ENCODE measurements at regions not wholly inside any gene's neighbourhood (a gene's known extent, or its start where the extent isn't known, plus 50 kb on each side); places are given as distances from the start of the nearest gene placed in this dataset.

DNA sequence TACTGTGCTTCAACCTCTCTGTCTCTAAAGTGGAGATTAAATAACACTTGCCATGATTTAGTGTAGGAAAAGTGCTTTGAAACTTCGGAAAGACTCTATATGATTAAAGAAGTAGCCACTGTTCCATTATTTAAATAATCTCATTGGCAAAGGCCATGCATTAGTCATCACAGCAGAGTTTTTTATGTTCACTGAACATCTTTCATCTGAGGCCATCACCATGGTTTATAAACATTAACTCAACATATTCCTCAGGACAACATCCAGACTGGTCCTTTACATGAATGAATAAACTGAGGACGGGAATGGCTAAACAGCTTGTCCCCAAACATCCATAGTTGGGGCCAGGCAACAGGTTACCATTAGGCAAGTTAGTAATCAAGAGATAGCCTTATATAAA lies 124.6 kb upstream of the FRMD6 start:
- ChIA-PET CTCF (no interaction called here), POLR2A (ENCODE audit: low non-redundant PET) (no interaction called here)
- no peak for TF ChIP-seq CTCF (conservative IDR thresholded peaks at IDR 0.05; ENCODE audit: low read depth, low read length)
- no peak for TF ChIP-seq EZH2 (IDR thresholded peaks at IDR 0.05; ENCODE audit: borderline replicate concordance, low read depth, low read length, poor library complexity, severe bottlenecking)
- no peak for DNase-seq (ENCODE audit: low spot score)
- Histone ChIP-seq H3K27me3 (replicated peaks; ENCODE audit: insufficient read depth, low read depth, low read length, poor library complexity) (no peaks in the 10 kb centered on the region), H3K27ac (ENCODE audit: low read depth, low read length, poor library complexity, severe bottlenecking) (no peak overlapping the region), H3K9me3 (ENCODE audit: low read depth, low read length, poor library complexity, severe bottlenecking) (no peaks in the 10 kb centered on the region), H3K4me1 (ENCODE audit: insufficient read depth, low read length, poor library complexity, severe bottlenecking) (peaks cover under 1% of the 10 kb centered on the region), H3K36me3 (ENCODE audit: insufficient read depth, low read length, poor library complexity, severe bottlenecking) (no peaks in the 10 kb centered on the region), H3K4me3 (ENCODE audit: low read depth, low read length, poor library complexity, severe bottlenecking) (no peak overlapping the region)
- intact Hi-C loops (cut with micrococcal nuclease; ENCODE audit: unreplicated experiment) = no loop called here
- no TSS peak for BruUV-seq (replicated peaks)

GRCh38 chr14:51529736-51530135 lies 122.0 kb upstream of the FRMD6 start:
- Histone ChIP-seq H3K9me3 (ENCODE audit: low read depth, low read length, poor library complexity, severe bottlenecking) (no peaks in the 10 kb centered on the region), H3K27ac (ENCODE audit: low read depth, low read length, poor library complexity, severe bottlenecking) (no peak overlapping the region), H3K4me1 (ENCODE audit: insufficient read depth, low read length, poor library complexity, severe bottlenecking) (no peaks in the 10 kb centered on the region), H3K4me3 (ENCODE audit: low read depth, low read length, poor library complexity, severe bottlenecking) (no peak overlapping the region), H3K36me3 (ENCODE audit: insufficient read depth, low read length, poor library complexity, severe bottlenecking) (no peaks in the 10 kb centered on the region), H3K27me3 (replicated peaks; ENCODE audit: insufficient read depth, low read depth, low read length, poor library complexity) (no peaks in the 10 kb centered on the region)
- BruUV-seq (replicated peaks) = no TSS peak
- TF ChIP-seq CTCF (conservative IDR thresholded peaks at IDR 0.05; ENCODE audit: low read depth, low read length) (no peak), EZH2 (IDR thresholded peaks at IDR 0.05; ENCODE audit: borderline replicate concordance, low read depth, low read length, poor library complexity, severe bottlenecking) (no peak)
- ChIA-PET POLR2A (ENCODE audit: low non-redundant PET) (no interaction called here), CTCF (no interaction called here)
- intact Hi-C loops (cut with micrococcal nuclease; ENCODE audit: unreplicated experiment) = no loop called here
- DNase-seq (ENCODE audit: low spot score) = no peak

DNA sequence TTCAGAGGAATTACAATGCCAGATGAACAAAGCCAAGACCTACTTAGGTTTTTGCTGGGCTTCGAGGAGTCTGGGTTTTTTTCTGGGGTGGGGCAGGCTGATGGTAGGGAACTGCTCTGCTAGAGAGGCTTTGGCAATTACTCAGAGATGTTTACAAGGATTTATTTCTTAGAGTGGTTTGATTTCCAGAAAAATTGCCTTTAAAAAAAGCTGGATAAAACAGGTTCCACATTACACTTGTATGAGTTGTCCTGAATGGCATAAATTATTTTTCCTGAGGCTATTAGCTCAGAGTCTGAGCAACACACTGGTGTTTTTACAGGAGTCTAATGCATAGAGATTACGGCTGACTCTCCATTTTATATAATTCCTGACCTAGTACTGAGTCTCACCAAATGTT lies 118.5 kb upstream of the FRMD6 start:
- ChIA-PET CTCF (no interaction called here), POLR2A (ENCODE audit: low non-redundant PET) (no interaction called here)
- Histone ChIP-seq H3K27ac (ENCODE audit: low read depth, low read length, poor library complexity, severe bottlenecking) (no peak overlapping the region), H3K27me3 (replicated peaks; ENCODE audit: insufficient read depth, low read depth, low read length, poor library complexity) (no peaks in the 10 kb centered on the region), H3K9me3 (ENCODE audit: low read depth, low read length, poor library complexity, severe bottlenecking) (no peaks in the 10 kb centered on the region), H3K4me3 (ENCODE audit: low read depth, low read length, poor library complexity, severe bottlenecking) (no peak overlapping the region), H3K4me1 (ENCODE audit: insufficient read depth, low read length, poor library complexity, severe bottlenecking) (no peaks in the 10 kb centered on the region), H3K36me3 (ENCODE audit: insufficient read depth, low read length, poor library complexity, severe bottlenecking) (no peaks in the 10 kb centered on the region)
- no peak for DNase-seq (ENCODE audit: low spot score)
- intact Hi-C loops (cut with micrococcal nuclease; ENCODE audit: unreplicated experiment) = no loop called here
- TF ChIP-seq CTCF (conservative IDR thresholded peaks at IDR 0.05; ENCODE audit: low read depth, low read length) (no peak), EZH2 (IDR thresholded peaks at IDR 0.05; ENCODE audit: borderline replicate concordance, low read depth, low read length, poor library complexity, severe bottlenecking) (no peak)
- BruUV-seq (replicated peaks) = no TSS peak

Measured in A673 (cell line).